DND-41 (cell line): ENCODE measurements at regions not wholly inside any gene's neighbourhood (a gene's known extent, or its start where the extent isn't known, plus 50 kb on each side); places are given as distances from the start of the nearest gene placed in this dataset.

Source experiments
- ATAC-seq: fragments of 200-7000 bp; cut with Tn5 transposase; 3 replicates; pipeline ENCODE4 v1.9.1; 2021; ENCODE audit warnings: low read depth; ENCODE audit not compliant: insufficient read depth
- DNase-seq: peaks from one replicate; pipeline ENCODE4 v3.0.0-alpha.2; 2020
- H2AFZ ChIP-seq: 2 replicates; pipeline ENCODE4 v1.6.0; 2012; ENCODE audit warnings: low read depth, low read length
- H3K27ac ChIP-seq: 2 replicates; pipeline ENCODE4 v1.5.1; 2012; ENCODE audit warnings: low read length, inconsistent platforms
- H3K27me3 ChIP-seq: fragments of 200-600 bp; sonication (generic); 2 replicates; pipeline ENCODE4 v1.6.0; 2012; ENCODE audit warnings: low read length, mild to moderate bottlenecking, inconsistent platforms; ENCODE audit not compliant: insufficient read depth, poor library complexity
- H3K36me3 ChIP-seq: 2 replicates; pipeline ENCODE4 v1.5.1; 2012; ENCODE audit warnings: low read length, inconsistent platforms; ENCODE audit not compliant: insufficient read depth
- H3K4me1 ChIP-seq: 2 replicates; pipeline ENCODE4 v1.5.1; 2012; ENCODE audit warnings: mild to moderate bottlenecking, low read length; ENCODE audit not compliant: insufficient read depth
- H3K4me2 ChIP-seq: 2 replicates; pipeline ENCODE4 v1.6.0; 2012; ENCODE audit warnings: mild to moderate bottlenecking, moderate library complexity, low read length, inconsistent platforms; ENCODE audit not compliant: insufficient read depth
- H3K4me3 ChIP-seq, 2 experiments: fragments of 200-600 bp in 1 of 2; shearing (Covaris generic) in 1 of 2; 2 replicates each; pipeline ENCODE4 v1.5.1; 2012 to 2016; ENCODE audit warnings: inconsistent platforms in 2 of 2, low read length in 2 of 2, mild to moderate bottlenecking in 2 of 2, low read depth in 1 of 2, moderate library complexity in 1 of 2
- H3K79me2 ChIP-seq: 2 replicates; pipeline ENCODE4 v1.6.0; 2012; ENCODE audit warnings: low read length, inconsistent platforms; ENCODE audit not compliant: insufficient read depth
- H3K9ac ChIP-seq: 2 replicates; pipeline ENCODE4 v1.6.0; 2012; ENCODE audit warnings: low read depth, mild to moderate bottlenecking, inconsistent platforms, low read length, moderate library complexity
- H3K9me3 ChIP-seq: 2 replicates; pipeline ENCODE4 v1.5.1; 2012; ENCODE audit warnings: low read length, moderate library complexity, mild to moderate bottlenecking, inconsistent platforms; ENCODE audit not compliant: insufficient read depth, severe bottlenecking
- H4K20me1 ChIP-seq: 2 replicates; pipeline ENCODE4 v1.6.0; 2012; ENCODE audit warnings: low read length; ENCODE audit not compliant: insufficient read depth
- CTCF ChIP-seq: IDR thresholded peaks from 2 replicates; pipeline ENCODE4 v1.5.1; 2012; ENCODE audit warnings: borderline replicate concordance, low read length, moderate library complexity, mild to moderate bottlenecking; ENCODE audit not compliant: poor library complexity, severe bottlenecking; ENCODE audit errors: extremely low read depth
- EZH2 ChIP-seq: IDR thresholded peaks from 3 replicates; pipeline ENCODE4 v1.6.1; 2012; ENCODE audit warnings: borderline replicate concordance, low read depth, mild to moderate bottlenecking, moderate library complexity, low read length, inconsistent platforms; ENCODE audit not compliant: severe bottlenecking

- ATAC-seq (no peak), DNase-seq (no peak)
- Histone ChIP-seq H3K27ac (no peak overlapping the region), H3K79me2 (no peaks in the 10 kb centered on the region), H3K4me3 (no peak overlapping the region), H3K36me3 (no peaks in the 10 kb centered on the region), H3K4me2 (no peak overlapping the region), H3K9me3 (no peaks in the 10 kb centered on the region), H3K27me3 (no peaks in the 10 kb centered on the region), H2AFZ (no peak overlapping the region), H3K9ac (no peak overlapping the region), H3K4me1 (no peaks in the 10 kb centered on the region), H4K20me1 (no peaks in the 10 kb centered on the region)
- TF ChIP-seq CTCF, result no peak
- TF ChIP-seq EZH2, result no peak
Measured at GRCh38 chr6:126419901-126420300, 80.0 kb downstream of the CENPW start.

GRCh38 chr6:126422912-126423311 lies 83.0 kb downstream of the CENPW start:
- no peak overlapping the region for H3K9ac ChIP-seq
- no peaks in the 10 kb centered on the region for H4K20me1 ChIP-seq
- ATAC-seq, result no peak
- H3K4me3 ChIP-seq, result no peak overlapping the region
- no peak for TF ChIP-seq CTCF
- no peak for TF ChIP-seq EZH2
- H2AFZ ChIP-seq, result no peak overlapping the region
- DNase-seq, result no peak
- no peak overlapping the region for H3K27ac ChIP-seq
- H3K36me3 ChIP-seq, result no peaks in the 10 kb centered on the region
- H3K9me3 ChIP-seq, result no peaks in the 10 kb centered on the region
- H3K27me3 ChIP-seq, result no peaks in the 10 kb centered on the region
- H3K4me1 ChIP-seq, result no peaks in the 10 kb centered on the region
- H3K79me2 ChIP-seq, result no peaks in the 10 kb centered on the region
- H3K4me2 ChIP-seq, result no peak overlapping the region

GRCh38 chr6:126427713-126428112 lies 87.8 kb downstream of the CENPW start:
- Histone ChIP-seq H3K9ac (no peak overlapping the region), H3K27ac (no peak overlapping the region), H2AFZ (no peak overlapping the region), H3K27me3 (no peaks in the 10 kb centered on the region), H3K4me3 (no peak overlapping the region), H3K36me3 (no peaks in the 10 kb centered on the region), H3K4me1 (no peaks in the 10 kb centered on the region), H3K9me3 (no peaks in the 10 kb centered on the region), H4K20me1 (no peaks in the 10 kb centered on the region), H3K79me2 (no peaks in the 10 kb centered on the region), H3K4me2 (no peak overlapping the region)
- DNase-seq, result no peak
- ATAC-seq, result no peak
- TF ChIP-seq EZH2 (no peak), CTCF (no peak)

- Histone ChIP-seq H2AFZ (no peak overlapping the region), H3K4me1 (no peaks in the 10 kb centered on the region), H3K9ac (no peak overlapping the region), H3K27me3 (no peaks in the 10 kb centered on the region), H3K4me2 (no peak overlapping the region), H3K27ac (no peak overlapping the region), H3K79me2 (no peaks in the 10 kb centered on the region), H3K9me3 (no peaks in the 10 kb centered on the region), H3K4me3 (no peak overlapping the region), H3K36me3 (no peaks in the 10 kb centered on the region), H4K20me1 (no peaks in the 10 kb centered on the region)
- ATAC-seq, result no peak
- TF ChIP-seq CTCF (no peak), EZH2 (no peak)
- DNase-seq, result no peak
Measured at GRCh38 chr6:126429866-126430265, 90.0 kb downstream of the CENPW start.
